GM04504 (cell line): ENCODE measurements at regions not wholly inside any gene's neighbourhood (a gene's known extent, or its start where the extent isn't known, plus 50 kb on each side); places are given as distances from the start of the nearest gene placed in this dataset.

ENCODE experiments used
- DNase-seq: peaks from one replicate; pipeline ENCODE4 v3.0.0-alpha.2; 2012; ENCODE audit warnings: low read depth

GRCh38 chr11:121741351-121741760, 288.6 kb upstream of the SORL1-AS1 start:
- DNase-seq: no peak

- no peak for DNase-seq
Observed at GRCh38 chr11:121740902-121741301, 288.1 kb upstream of the SORL1-AS1 start.

DNA sequence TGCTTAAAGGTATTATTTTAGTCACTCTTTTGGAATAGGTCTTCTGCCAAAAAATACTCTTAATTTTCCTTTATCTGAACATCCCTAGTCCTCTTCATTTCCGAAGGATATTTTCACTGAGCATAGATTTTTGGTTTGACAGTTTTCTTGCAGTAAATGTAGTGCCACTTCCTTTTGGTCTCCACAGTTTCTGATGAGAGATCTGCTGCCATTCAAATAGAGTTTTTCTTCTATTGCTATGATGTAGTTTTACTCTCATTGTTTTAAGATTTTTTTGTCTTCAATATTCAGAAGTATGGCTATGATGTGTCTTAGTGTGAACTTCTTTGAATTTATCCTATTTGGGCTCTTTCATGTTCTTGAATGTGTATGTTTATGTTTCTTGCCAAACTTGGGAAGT, 281.1 kb upstream of the SORL1-AS1 start:
- DNase-seq: no peak

DNA sequence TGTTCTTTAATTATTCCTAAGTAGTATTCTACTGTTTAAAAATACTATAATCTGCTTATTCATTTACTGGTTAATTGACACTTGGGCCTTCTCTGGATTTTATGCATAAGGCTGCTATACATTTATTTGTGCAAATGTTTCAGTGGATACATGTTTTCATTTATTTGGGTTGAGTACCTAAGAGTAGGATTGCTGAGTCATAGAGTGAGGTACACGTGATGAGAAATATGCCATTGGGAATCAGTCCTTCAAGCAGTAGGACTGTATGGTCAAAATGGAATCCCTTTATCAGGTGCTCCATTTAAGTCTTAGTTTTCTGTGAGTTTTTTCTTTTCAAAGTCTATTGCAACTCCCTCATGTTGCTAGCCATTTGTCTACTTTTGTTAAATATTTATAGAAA, 275.2 kb upstream of the SORL1-AS1 start:
- no peak for DNase-seq

GRCh38 chr11:121723246-121723741, 270.5 kb upstream of the SORL1-AS1 start:
- no peak for DNase-seq

DNA sequence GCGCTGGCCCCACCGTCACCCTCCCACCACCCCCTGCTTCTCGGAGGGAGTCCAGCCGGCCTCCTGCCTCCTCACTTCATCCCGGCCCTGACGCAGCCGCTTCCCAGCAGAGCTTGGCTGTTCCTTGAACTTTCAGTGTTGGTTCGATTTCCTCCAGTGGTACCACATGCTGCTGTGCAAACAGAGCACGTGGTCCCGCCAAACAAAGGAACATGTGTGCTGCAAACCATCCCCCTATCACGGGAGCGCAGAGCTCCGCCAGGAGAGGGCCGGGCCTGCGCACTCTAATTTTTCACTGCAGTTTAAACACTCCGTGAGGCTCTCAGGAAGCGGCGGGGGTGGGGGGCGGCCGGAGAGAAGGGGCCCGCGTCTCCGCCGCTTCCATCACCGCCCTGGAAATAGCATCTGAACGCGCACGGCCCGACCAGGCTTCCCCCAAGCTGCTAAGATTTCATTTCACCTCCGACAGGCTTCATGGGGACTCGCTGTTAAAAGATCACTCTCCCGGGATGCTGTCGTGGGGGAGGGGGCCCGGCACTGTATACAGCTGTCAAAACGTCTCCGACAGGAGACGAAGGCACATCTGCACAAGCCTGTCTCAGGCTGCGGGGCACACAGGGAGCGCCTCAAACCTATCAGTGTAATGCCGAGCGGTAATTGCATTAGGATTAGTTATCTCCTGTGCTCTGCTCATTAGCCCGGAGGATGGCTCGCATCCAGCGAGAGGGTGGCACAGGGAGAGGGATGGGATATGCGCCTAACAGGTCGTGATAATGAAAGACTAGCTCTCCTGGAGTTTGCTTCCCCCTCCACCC, 269.9 kb upstream of the SORL1-AS1 start:
- DNase-seq: peak; percentile 30

GRCh38 chr11:121721961-121722360, 269.2 kb upstream of the SORL1-AS1 start:
- no peak for DNase-seq

DNA sequence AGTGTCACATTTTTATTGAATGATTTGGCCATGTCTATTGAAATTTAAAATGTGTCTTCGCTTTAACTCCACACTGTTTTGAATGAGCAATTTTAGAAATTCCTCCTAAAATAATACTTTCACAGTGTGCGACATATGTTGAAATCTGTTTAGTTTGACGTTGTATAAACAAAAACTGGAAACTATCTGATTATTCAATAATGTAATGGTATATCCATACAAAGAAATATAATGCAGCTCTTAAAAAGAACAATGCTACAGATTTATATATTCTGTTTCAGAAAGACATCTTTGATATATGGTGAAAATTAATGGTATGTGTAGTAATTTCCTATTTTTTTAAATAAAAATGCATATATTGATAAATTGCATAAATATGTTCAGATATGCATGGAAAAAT, 268.7 kb upstream of the SORL1-AS1 start:
- DNase-seq: no peak

DNA sequence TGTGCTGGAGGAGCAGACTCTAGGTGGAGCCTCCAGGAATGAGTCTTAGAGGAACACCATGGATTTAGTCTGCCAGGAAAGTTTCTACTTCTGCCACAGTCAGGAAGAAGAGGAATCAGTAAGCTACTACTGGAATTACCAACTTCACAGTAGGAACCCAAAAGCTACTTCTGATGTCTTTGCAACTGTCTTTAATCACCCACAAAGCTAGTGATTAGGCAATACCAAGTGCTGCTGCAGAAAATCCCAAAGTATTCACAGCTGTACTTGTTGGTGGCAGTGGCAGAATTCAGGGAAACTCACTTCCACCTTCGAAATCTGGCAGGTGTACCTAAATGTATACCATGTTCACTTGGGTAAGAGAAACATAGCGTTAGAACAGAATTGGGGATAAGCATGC, 264.5 kb upstream of the SORL1-AS1 start:
- DNase-seq: no peak

DNA sequence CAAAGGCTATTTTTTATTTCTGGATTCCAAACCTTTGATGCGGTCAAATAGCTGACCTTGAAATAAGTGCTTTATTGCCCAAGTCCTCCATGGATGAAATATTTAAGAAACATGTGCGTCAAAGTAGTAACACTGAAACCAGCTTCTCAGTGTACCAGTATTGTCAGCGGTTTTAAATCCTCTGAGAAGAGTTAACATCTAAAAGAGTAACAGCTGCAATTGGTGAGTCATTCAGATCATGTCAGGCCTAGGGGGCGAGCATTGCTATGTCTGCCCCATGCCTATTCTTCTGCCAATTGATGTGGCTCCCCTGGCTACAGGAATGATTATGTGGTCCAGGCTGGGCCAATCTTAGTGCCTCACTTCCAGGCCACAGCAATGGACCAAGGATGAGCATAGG, 263.3 kb upstream of the SORL1-AS1 start:
- no peak for DNase-seq

DNA sequence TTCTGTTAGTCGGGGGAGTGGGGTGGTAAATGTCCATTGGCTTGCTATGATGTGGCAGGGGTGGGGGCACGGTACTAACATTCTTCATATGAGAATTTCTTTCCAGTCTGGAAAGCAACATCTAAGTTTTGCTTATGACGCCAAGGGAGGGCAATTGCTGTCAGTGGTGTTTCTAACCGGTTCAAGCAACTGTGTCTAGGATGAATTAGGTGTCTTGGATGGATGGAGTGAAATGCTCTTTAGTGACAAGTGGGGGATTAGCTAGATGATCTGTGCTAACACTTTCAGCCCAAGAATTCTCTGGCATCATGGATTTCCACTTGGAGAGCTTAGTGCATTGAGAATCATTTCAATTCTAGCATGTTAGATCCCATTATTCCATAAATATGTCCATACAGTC, 262.6 kb upstream of the SORL1-AS1 start:
- no peak for DNase-seq

DNA sequence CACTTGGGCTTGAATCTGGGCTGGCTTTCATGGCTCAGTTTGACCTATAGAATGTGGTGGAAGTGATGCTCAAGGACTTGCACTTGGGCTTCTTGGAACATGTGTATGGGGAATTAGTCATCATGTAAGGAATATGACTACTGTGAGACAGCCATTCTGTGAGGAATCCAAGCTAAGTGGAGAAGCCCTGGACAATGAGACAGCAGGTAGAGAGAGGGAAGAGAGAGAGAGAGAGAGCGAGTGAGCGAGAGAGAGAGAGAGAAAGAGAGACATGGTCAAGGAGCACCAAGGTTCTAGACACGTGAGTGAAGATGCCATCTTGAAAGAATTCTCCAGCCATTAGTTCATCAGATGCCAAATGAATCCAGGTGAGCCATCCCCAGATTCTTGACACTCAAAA, 261.6 kb upstream of the SORL1-AS1 start:
- DNase-seq: no peak

GRCh38 chr11:121711939-121712338, 259.2 kb upstream of the SORL1-AS1 start:
- DNase-seq: no peak

DNA sequence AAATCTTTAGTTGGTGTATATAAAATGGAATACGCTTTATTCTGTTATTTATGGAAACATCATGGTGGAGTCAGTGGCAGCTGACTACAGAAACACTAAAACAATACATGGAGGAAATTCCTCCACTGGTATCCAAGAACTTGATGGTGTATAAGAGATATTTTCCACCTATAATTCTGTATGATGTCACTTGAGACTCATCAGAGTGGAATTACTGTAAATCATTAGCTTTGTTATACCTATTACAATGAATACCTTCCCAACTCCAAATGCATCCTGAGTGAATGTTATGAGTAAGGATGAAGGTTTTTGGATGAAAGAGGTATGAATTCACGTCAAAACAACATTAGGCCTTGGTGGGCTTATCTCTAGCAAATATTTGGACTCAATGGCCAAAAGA, 258.5 kb upstream of the SORL1-AS1 start:
- no peak for DNase-seq

DNA sequence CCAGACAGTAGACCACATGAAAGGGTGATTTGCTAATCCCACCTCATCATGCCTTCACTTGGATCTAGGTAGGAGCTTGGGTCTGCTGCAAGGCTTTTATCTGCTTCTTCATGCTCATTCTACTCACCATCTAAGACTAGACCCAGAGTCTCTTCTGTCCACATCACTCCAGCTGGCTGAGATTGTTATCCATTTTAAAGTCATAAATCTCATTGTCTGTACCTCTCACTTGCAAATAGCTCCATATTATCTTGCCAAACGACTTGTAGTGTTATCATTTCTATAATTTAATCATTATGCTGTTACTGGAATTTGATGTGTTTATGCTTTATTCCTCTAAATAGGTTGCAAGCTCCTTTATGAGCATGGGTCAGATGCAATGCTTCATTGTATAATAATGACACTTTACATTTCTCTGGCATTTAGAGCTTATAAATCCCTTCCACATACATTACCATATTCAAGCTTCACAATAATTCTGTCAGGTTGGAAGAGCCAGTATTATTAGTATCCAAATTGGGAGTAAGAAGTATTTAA, 254.2 kb upstream of the SORL1-AS1 start:
- DNase-seq: no peak

DNA sequence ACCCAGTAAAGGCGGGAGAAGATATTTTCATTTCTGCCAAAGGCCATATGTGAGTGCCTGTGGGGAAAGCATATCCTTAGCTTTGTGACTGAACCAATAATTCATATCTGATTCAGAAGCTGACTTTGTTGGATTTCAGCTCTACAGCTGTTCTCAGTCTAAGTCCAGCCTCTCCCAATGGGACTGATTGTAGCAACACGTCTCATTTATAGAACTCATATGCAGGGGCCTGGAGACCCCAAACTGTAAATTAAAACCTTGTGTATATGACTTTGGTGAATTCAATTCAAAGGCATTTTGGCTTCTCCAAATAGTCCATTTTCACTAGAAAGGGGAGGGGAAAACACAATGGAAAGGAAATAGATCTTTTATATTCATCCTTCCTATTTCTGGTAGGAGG, 250.4 kb upstream of the SORL1-AS1 start:
- no peak for DNase-seq

- no peak for DNase-seq
Observed at GRCh38 chr11:121700968-121701367, 248.2 kb upstream of the SORL1-AS1 start.

- DNase-seq: no peak
Observed at GRCh38 chr11:121699801-121700200, 247.0 kb upstream of the SORL1-AS1 start.

DNA sequence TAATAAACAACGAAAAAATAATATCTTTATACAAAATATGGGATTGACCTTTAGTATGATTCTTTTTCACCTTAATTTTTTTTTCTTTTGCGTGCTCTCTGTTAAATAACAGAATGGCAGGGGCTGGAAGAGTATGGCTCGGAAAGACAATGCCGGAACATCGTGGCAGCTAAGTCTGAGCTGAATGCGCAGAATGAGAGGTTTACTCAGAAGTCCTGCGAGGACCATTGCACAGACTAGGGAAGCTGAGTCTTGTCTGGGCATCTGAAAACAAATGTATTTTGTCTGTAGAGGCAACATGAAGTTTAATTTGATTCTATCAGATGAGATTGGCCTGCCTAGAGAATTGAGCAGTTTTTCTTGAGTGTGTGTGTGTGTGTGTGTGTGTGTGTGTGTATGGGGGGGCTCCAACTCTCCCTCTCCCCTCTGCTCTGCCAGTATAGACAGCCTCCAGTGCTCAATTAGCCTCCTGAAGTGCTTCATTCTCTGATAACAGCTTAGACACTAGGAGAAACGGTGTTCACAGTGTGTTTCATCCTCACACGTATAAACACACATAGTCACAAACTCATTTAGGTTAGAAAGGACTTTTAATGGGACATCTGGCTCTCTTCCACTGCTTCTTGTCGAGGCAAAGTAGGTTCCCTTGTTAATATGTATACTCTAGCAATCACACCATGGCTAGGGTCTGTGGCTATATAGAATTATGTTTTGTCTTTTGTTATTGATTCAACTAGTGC, 244.3 kb upstream of the SORL1-AS1 start:
- no peak for DNase-seq

DNA sequence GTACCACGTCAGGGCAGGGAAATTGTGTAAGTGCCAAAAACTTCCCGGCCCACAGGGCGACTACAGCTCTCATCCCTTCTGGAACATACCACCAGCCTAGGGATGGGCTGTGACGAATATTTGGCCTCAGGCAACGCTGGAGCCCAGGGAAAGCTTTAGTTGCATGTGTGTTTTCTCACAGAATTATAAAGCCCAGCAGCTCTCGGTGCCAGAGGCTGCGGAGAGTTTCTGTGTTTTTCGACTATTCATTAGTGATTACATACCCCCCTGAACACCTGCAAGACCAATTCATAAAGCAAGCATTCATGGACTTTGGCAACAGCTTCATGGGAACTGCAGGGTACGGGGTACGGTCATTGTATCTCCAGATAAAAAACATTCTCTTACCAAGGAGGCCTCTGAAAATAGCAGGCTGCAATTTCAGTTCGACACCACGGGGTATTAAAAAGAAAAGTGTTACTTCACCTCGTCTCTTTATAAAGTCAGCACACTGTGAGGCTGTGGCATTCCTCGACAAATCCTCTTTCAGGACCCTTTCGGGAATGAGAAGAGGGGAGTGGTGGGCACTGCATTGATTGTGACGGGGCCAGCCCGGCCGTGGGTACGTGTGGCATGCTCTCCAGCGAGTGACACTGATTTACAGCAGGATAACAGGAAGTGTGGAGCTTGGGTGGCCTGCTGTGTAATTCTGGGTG, 243.6 kb upstream of the SORL1-AS1 start:
- DNase-seq: no peak

DNA sequence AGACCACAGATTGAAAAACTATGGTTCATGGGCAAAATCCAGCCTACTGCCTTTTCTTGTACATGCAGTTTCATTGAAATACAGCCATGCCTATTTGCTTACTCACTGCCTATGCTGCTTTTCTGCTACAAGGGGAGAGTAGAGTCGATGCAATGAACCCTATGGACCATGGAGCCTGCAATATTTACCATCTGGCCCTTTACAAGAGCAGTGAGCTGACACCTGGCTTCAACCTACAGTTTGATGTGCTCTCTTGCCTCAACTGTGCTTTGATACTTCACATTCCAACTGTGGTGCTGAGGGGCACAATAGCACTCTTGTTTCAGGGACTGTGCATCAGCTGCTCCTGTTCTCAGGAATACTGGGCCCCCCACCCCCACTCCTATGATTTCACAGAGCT, 239.5 kb upstream of the SORL1-AS1 start:
- no peak for DNase-seq

- DNase-seq: no peak
Observed at GRCh38 chr11:121688860-121689614, 236.3 kb upstream of the SORL1-AS1 start.
